SH-SY5Y (cell line): ENCODE measurements at regions not wholly inside any gene's neighbourhood (a gene's known extent, or its start where the extent isn't known, plus 50 kb on each side); places are given as distances from the start of the nearest gene placed in this dataset.

Experiments used
- GATA2 ChIP-seq: IDR thresholded peaks from 2 replicates; pipeline ENCODE4 v1.6.1; 2011; ENCODE audit warnings: mild to moderate bottlenecking, low read depth, low read length
- GATA3 ChIP-seq: IDR thresholded peaks from 2 replicates; pipeline ENCODE4 v1.6.1; 2011; ENCODE audit warnings: low read depth, mild to moderate bottlenecking, low read length, moderate library complexity

DNA sequence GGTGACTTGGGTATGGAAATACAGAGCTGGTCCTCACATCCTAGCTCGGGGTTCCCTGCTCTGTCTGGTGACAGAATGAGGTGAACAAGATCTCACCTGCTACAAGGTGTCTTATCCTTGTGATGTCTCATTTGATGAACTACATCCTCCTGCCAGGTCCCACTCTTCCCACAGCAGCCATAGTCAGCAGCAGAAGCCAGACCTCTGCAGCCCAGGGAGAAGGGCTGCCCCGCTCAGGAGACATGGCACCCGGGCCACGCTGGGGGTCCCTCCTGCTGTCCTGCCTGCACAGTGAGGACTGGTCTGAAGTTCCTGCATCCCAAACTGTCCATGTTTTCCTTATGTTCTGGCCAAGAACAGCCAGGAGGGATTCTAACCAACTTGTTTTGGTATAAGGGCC, 414.1 kb downstream of the CTTN start:
- TF ChIP-seq GATA2 (no peak), GATA3 (no peak)
